Neuronal stem cell (in vitro differentiated cells): ENCODE measurements at regions not wholly inside any gene's neighbourhood (a gene's known extent, or its start where the extent isn't known, plus 50 kb on each side); places are given as distances from the start of the nearest gene placed in this dataset.

Experiments used
- DNase-seq: peaks from one replicate; pipeline ENCODE4 v3.0.0-alpha.2; 2013; ENCODE audit warnings: low spot score
- H2AFZ ChIP-seq: one replicate; pipeline ENCODE4 v1.6.1; 2013; ENCODE audit warnings: mild to moderate bottlenecking, low read length, inconsistent platforms
- H2AK5ac ChIP-seq: 2 replicates; pipeline ENCODE4 v1.6.1; 2013; ENCODE audit warnings: low read depth, mild to moderate bottlenecking, inconsistent platforms, low read length, moderate library complexity, mixed read lengths
- H2BK120ac ChIP-seq: 2 replicates; pipeline ENCODE4 v1.6.1; 2013; ENCODE audit warnings: low read depth, mild to moderate bottlenecking, inconsistent platforms, low read length, moderate library complexity, mixed read lengths
- H2BK12ac ChIP-seq: one replicate; pipeline ENCODE4 v1.6.1; 2013; ENCODE audit warnings: low read length, inconsistent platforms
- H2BK15ac ChIP-seq: 2 replicates; pipeline ENCODE4 v1.6.1; 2013; ENCODE audit warnings: mild to moderate bottlenecking, low read length, inconsistent platforms, mixed read lengths
- H2BK5ac ChIP-seq: one replicate; pipeline ENCODE4 v1.6.1; 2013; ENCODE audit warnings: inconsistent platforms, mild to moderate bottlenecking, low read length, moderate library complexity
- H3K14ac ChIP-seq: one replicate; pipeline ENCODE4 v1.6.1; 2013; ENCODE audit warnings: low read length, inconsistent platforms
- H3K18ac ChIP-seq: 2 replicates; pipeline ENCODE4 v1.6.1; 2013; ENCODE audit warnings: low read length, inconsistent platforms
- H3K23ac ChIP-seq: 2 replicates; pipeline ENCODE4 v1.6.1; 2013; ENCODE audit warnings: low read depth, mild to moderate bottlenecking, mixed read lengths, low read length, inconsistent platforms; ENCODE audit not compliant: poor library complexity
- H3K27ac ChIP-seq: replicated peaks from 3 replicates; pipeline ENCODE4 v1.5.1; 2013; ENCODE audit warnings: low read length, inconsistent platforms
- H3K27me3 ChIP-seq, 3 experiments: 2 replicates each; pipeline ENCODE4 v1.6.1; 2013; ENCODE audit warnings: low read length in 3 of 3, mild to moderate bottlenecking in 2 of 3, inconsistent platforms in 1 of 3, low read depth in 1 of 3, mixed read lengths in 1 of 3, moderate library complexity in 1 of 3; ENCODE audit not compliant: control insufficient read depth in 3 of 3, insufficient read depth in 3 of 3
- H3K36me3 ChIP-seq, 2 donors: replicated peaks in 1 of 2; 2 replicates each; pipeline ENCODE4 v1.6.1; 2013; ENCODE audit warnings: low read length in 2 of 2; ENCODE audit not compliant: control insufficient read depth in 2 of 2, insufficient read depth in 2 of 2
- H3K4ac ChIP-seq: 2 replicates; pipeline ENCODE4 v1.6.1; 2013; ENCODE audit warnings: inconsistent platforms, mild to moderate bottlenecking, low read length, moderate library complexity
- H3K4me1 ChIP-seq, 2 donors: 1 replicate in 1 of 2; 2 replicates in 1 of 2; pipeline ENCODE4 v1.6.1; 2013; ENCODE audit warnings: low read length in 2 of 2, low read depth in 1 of 2; ENCODE audit not compliant: control insufficient read depth in 2 of 2, insufficient read depth in 1 of 2
- H3K4me2 ChIP-seq: one replicate; pipeline ENCODE4 v1.6.1; 2013; ENCODE audit warnings: mild to moderate bottlenecking, low read length, inconsistent platforms; ENCODE audit not compliant: insufficient read depth, poor library complexity, severe bottlenecking
- H3K4me3 ChIP-seq, 2 donors: 2 replicates each; pipeline ENCODE4 v1.5.1; 2013; ENCODE audit warnings: low read length in 2 of 2, mild to moderate bottlenecking in 2 of 2, inconsistent platforms in 1 of 2, moderate library complexity in 1 of 2
- H3K79me1 ChIP-seq: one replicate; pipeline ENCODE4 v1.6.1; 2013; ENCODE audit warnings: low read depth, mild to moderate bottlenecking, inconsistent platforms, low read length, moderate library complexity
- H3K9ac ChIP-seq: one replicate; pipeline ENCODE4 v1.6.1; 2013; ENCODE audit warnings: mild to moderate bottlenecking, low read depth, low read length, inconsistent platforms; ENCODE audit not compliant: poor library complexity
- H3K9me3 ChIP-seq, 2 donors: replicated peaks in 1 of 2; 2 replicates each; pipeline versions ENCODE3 to v1.6.1; 2013; ENCODE audit warnings: low read length in 2 of 2, mild to moderate bottlenecking in 2 of 2, inconsistent platforms in 1 of 2, low read depth in 1 of 2, mixed read lengths in 1 of 2, moderate library complexity in 1 of 2; ENCODE audit not compliant: control insufficient read depth in 2 of 2, insufficient read depth in 1 of 2
- H4K8ac ChIP-seq: one replicate; pipeline ENCODE4 v1.6.1; 2013; ENCODE audit warnings: low read depth, mild to moderate bottlenecking, inconsistent platforms, low read length, moderate library complexity
- H4K91ac ChIP-seq: one replicate; pipeline ENCODE4 v1.6.1; 2013; ENCODE audit warnings: low read length, low read depth, mild to moderate bottlenecking, inconsistent platforms; ENCODE audit not compliant: poor library complexity
- WGBS, 2 donors: extraction: QIAGEN DNeasy Blood & Tissue Kit; methylation state at CpG; one replicate each; pipeline ENCODE4 v1.1.7; 2013; ENCODE audit warnings: missing lambda C conversion rate in 2 of 2, mixed read lengths in 1 of 2; ENCODE audit not compliant: insufficient read length in 2 of 2, insufficient replicate concordance in 1 of 2; ENCODE audit errors: extremely low coverage in 2 of 2; 5-methylcytosine and 5-hydroxymethylcytosine counted together

DNA sequence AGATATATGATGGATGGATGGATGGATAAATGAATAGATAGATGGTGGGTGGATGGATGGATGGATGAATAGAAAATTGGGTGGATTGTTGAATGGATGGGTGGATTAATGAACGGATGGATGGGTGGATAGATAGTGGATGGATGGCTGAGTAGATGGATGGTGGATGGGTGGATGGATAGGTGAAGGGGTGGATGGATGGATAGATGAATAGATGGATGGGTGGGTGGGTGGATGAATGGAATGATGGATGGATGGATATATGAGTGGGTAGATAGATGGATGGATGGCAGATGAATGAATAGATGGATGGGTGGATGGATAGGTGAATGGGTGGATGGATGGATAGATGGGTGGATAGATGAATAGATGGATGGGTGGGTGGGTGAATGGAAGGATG is 80.7 kb upstream of the NEDD9 start:
- H3K4ac ChIP-seq: no peak overlapping the region
- peaks cover under 1 to 1% of the 10 kb centered on the region in 2 donors for H3K4me1 ChIP-seq
- H3K27ac ChIP-seq: no peak overlapping the region
- no peak for DNase-seq
- no peak overlapping the region for H3K4me2 ChIP-seq
- no peak overlapping the region for H2BK120ac ChIP-seq
- no peak overlapping the region for H3K14ac ChIP-seq
- no peaks in the 10 kb centered on the region for H3K9me3 ChIP-seq
- H4K91ac ChIP-seq: no peak overlapping the region
- H4K8ac ChIP-seq: no peak overlapping the region
- no peak overlapping the region for H2BK5ac ChIP-seq
- H3K27me3 ChIP-seq: no peaks in the 10 kb centered on the region
- no peak overlapping the region for H3K23ac ChIP-seq
- H3K18ac ChIP-seq: no peak overlapping the region
- no peak overlapping the region for H3K4me3 ChIP-seq
- H3K9ac ChIP-seq: no peak overlapping the region
- H3K36me3 ChIP-seq: no peaks in the 10 kb centered on the region
- no peak overlapping the region for H2BK12ac ChIP-seq
- 100% methylated on average over 1 of the region's 1 CpG for WGBS, 2 donors
- no peak overlapping the region for H2BK15ac ChIP-seq
- H3K79me1 ChIP-seq: no peaks in the 10 kb centered on the region
- H2AK5ac ChIP-seq: no peak overlapping the region
- H2AFZ ChIP-seq: no peak overlapping the region

DNA sequence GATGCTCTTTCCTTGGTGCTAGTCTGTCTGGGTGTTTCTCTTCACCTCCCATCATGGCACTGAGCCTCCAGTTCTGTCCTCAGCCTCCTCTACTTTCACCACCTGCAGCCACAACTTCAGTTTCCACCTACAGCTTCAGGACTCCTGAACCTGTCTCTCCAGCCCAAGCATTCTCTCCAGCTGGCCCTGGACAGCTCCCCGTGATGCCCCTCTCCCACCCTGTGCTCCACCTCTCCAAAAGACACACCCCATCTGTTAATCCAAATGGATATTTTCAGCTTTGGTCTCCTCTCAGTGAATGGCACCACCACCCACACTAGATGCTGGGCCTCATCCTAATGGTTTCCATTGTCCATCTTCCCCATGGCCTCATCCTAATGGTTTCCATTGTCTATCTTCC is 79.5 kb upstream of the NEDD9 start:
- H3K9ac ChIP-seq: no peak overlapping the region
- no CpG with 5 or more reads among the region's 1 CpG for WGBS, 2 donors
- H3K14ac ChIP-seq: no peak overlapping the region
- H3K4me1 ChIP-seq: peaks cover 0 to 1% of the 10 kb centered on the region in 2 donors
- H3K27ac ChIP-seq: no peak overlapping the region
- no peak overlapping the region for H2AK5ac ChIP-seq
- no peak overlapping the region for H3K4ac ChIP-seq
- H3K36me3 ChIP-seq: no peaks in the 10 kb centered on the region
- no peak overlapping the region for H2BK12ac ChIP-seq
- H4K91ac ChIP-seq: no peak overlapping the region
- no peak for DNase-seq
- no peak overlapping the region for H2AFZ ChIP-seq
- no peak overlapping the region for H4K8ac ChIP-seq
- no peaks in the 10 kb centered on the region for H3K79me1 ChIP-seq
- H3K9me3 ChIP-seq: no peaks in the 10 kb centered on the region
- H2BK120ac ChIP-seq: no peak overlapping the region
- no peak overlapping the region for H2BK5ac ChIP-seq
- no peak overlapping the region for H2BK15ac ChIP-seq
- H3K27me3 ChIP-seq: no peaks in the 10 kb centered on the region
- no peak overlapping the region for H3K4me2 ChIP-seq
- H3K4me3 ChIP-seq: no peak overlapping the region
- H3K23ac ChIP-seq: no peak overlapping the region
- H3K18ac ChIP-seq: no peak overlapping the region

DNA sequence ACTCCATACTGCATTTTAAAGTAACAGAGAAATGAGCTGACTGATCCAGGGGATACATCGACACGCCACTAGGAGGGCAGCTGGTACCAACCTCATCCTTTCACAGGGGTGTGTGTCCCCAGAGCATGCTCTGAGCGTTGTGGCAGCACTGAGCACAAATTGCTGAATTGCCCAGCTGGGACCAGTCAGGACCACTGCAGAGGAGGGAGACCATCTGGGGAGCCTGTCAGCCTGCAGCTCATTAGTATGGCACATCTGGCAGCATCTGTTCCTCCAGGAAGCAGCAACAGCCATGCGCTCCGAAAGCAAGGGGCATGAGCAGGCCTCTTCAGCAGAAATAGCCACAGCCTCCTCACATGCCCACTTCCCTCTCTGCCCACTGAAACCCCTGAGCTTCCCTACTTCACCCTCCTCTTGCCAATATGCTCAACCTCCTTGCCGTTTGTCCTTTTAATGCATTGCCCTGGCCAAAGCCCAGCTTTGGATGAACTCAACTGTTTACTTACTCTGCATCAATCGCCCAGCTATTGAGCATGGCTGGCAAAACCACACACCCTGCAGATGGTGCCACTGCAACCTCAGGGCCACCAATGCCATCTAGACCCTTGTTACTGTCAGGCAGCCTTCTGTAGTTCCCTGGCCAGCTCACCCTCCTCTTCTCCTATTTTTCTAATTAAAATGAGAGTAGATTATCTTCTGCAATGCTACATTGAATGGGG is 77.6 kb upstream of the NEDD9 start:
- H3K79me1 ChIP-seq: no peaks in the 10 kb centered on the region
- no peaks in the 10 kb centered on the region for H3K9me3 ChIP-seq
- H2BK120ac ChIP-seq: no peak overlapping the region
- H2BK12ac ChIP-seq: no peak overlapping the region
- no peak overlapping the region for H3K27ac ChIP-seq
- H3K9ac ChIP-seq: no peak overlapping the region
- no peak overlapping the region for H2BK5ac ChIP-seq
- H3K4me1 ChIP-seq: peaks cover 0 to 1% of the 10 kb centered on the region in 2 donors
- no peak overlapping the region for H3K4me2 ChIP-seq
- no peak overlapping the region for H2BK15ac ChIP-seq
- no peak overlapping the region for H3K4ac ChIP-seq
- H3K4me3 ChIP-seq: no peak overlapping the region
- H3K36me3 ChIP-seq: no peaks in the 10 kb centered on the region
- no peaks in the 10 kb centered on the region for H3K27me3 ChIP-seq
- H4K8ac ChIP-seq: no peak overlapping the region
- H3K23ac ChIP-seq: no peak overlapping the region
- H3K14ac ChIP-seq: no peak overlapping the region
- peak overlapping the region; percentile 63 for H3K18ac ChIP-seq
- no CpG with 5 or more reads among the region's 7 CpGs for WGBS, 2 donors
- no peak overlapping the region for H2AFZ ChIP-seq
- no peak for DNase-seq
- no peak overlapping the region for H2AK5ac ChIP-seq
- H4K91ac ChIP-seq: peak overlapping the region; percentile 23

GRCh38 chr6:11307226-11307625 is 74.8 kb upstream of the NEDD9 start:
- H3K4me3 ChIP-seq: no peak overlapping the region

More at GRCh38 chr6:11307226-11307625, 74.8 kb upstream of the NEDD9 start:
- Histone ChIP-seq H2BK15ac (no peak overlapping the region), H3K4ac (no peak overlapping the region), H3K18ac (no peak overlapping the region), H2BK5ac (no peak overlapping the region), H4K8ac (no peak overlapping the region), H2AFZ (no peak overlapping the region), H3K36me3 (no peaks in the 10 kb centered on the region), H3K9ac (no peak overlapping the region), H3K23ac (no peak overlapping the region), H3K4me2 (no peak overlapping the region), H3K4me1 (peaks cover 0 to 1% of the 10 kb centered on the region in 2 donors), H3K27me3 (no peaks in the 10 kb centered on the region), H3K9me3 (no peaks in the 10 kb centered on the region), H3K27ac (no peak overlapping the region), H3K79me1 (no peaks in the 10 kb centered on the region), H2BK120ac (no peak overlapping the region), H3K14ac (no peak overlapping the region), H2BK12ac (no peak overlapping the region), H4K91ac (no peak overlapping the region), H2AK5ac (no peak overlapping the region)
- no CpG with 5 or more reads among the region's 3 CpGs for WGBS, 2 donors
- DNase-seq: no peak
